CD8-positive, alpha-beta memory T cell (primary cell): ENCODE measurements at regions not wholly inside any gene's neighbourhood (a gene's known extent, or its start where the extent isn't known, plus 50 kb on each side); places are given as distances from the start of the nearest gene placed in this dataset.
"Not testable (repeated sequence)": the region's sequence is repeated elsewhere in the genome, so short reads cannot be mapped to it uniquely, and the experiment has no call there.

Experiments
- CTCF ChIA-PET: fragments of 350-600 bp; sonication (Branson Sonifier 250); formaldehyde crosslinking; loops from one replicate; lab custom pipeline; 2021; ENCODE audit warnings: antibody characterized with exemption; lab: Charles Lee
- POLR2A ChIA-PET: fragments of 350-600 bp; sonication (Branson Sonifier 250); formaldehyde crosslinking; loops from one replicate; lab custom pipeline; 2021; ENCODE audit warnings: antibody characterized with exemption; lab: Charles Lee
- DNase-seq, 5 donors: peaks; one replicate each; pipeline versions ENCODE4 v3.0.0 to v3.0.0-alpha.2; 2020 to 2022; ENCODE audit warnings: mixed read lengths in 1 of 5
- H3K27ac ChIP-seq: one replicate; pipeline ENCODE4 v1.7.0; 2013; ENCODE audit warnings: low read depth, mild to moderate bottlenecking, low read length, moderate library complexity
- H3K27me3 ChIP-seq: 2 replicates; pipeline ENCODE4 v1.7.0; 2013; ENCODE audit warnings: low read length, mild to moderate bottlenecking; ENCODE audit not compliant: insufficient read depth, poor library complexity, severe bottlenecking
- H3K36me3 ChIP-seq: 2 replicates; pipeline ENCODE4 v1.7.0; 2013; ENCODE audit warnings: mild to moderate bottlenecking, low read length, moderate library complexity; ENCODE audit not compliant: insufficient read depth
- H3K4me1 ChIP-seq: 2 replicates; pipeline ENCODE4 v1.7.0; 2013; ENCODE audit warnings: mild to moderate bottlenecking, low read length, moderate library complexity; ENCODE audit not compliant: insufficient read depth
- H3K4me3 ChIP-seq: 2 replicates; pipeline ENCODE4 v1.7.0; 2013; ENCODE audit warnings: mild to moderate bottlenecking, low read length
- H3K9me3 ChIP-seq: 2 replicates; pipeline ENCODE4 v1.7.0; 2013; ENCODE audit warnings: mild to moderate bottlenecking, low read length
- H3K27ac Mint-ChIP-seq, 8 donors: one replicate each; pipeline ENCODE4 v1.8.0; 2020 to 2021; ENCODE audit warnings: mixed read lengths in 8 of 8, mild to moderate bottlenecking in 6 of 8, inconsistent platforms in 3 of 8, moderate library complexity in 3 of 8
- H3K27me3 Mint-ChIP-seq, 2 donors: one replicate each; pipeline ENCODE4 v1.8.0; 2020 to 2021; ENCODE audit warnings: mixed read lengths in 2 of 2, mild to moderate bottlenecking in 1 of 2, moderate library complexity in 1 of 2
- H3K36me3 Mint-ChIP-seq, 3 donors: one replicate each; pipeline ENCODE4 v1.8.0; 2020 to 2021; ENCODE audit warnings: mixed read lengths in 3 of 3, inconsistent platforms in 1 of 3, mild to moderate bottlenecking in 1 of 3
- H3K4me1 Mint-ChIP-seq, 3 donors: one replicate each; pipeline ENCODE4 v1.8.0; 2020 to 2021; ENCODE audit warnings: mixed read lengths in 3 of 3, inconsistent platforms in 1 of 3, mild to moderate bottlenecking in 1 of 3
- H3K4me3 Mint-ChIP-seq, 7 donors: one replicate each; pipeline ENCODE4 v1.8.0; 2020 to 2021; ENCODE audit warnings: mixed read lengths in 7 of 7, mild to moderate bottlenecking in 6 of 7, moderate library complexity in 4 of 7, inconsistent platforms in 2 of 7
- H3K9me3 Mint-ChIP-seq, 5 donors: one replicate each; pipeline ENCODE4 v1.8.0; 2020 to 2022; ENCODE audit warnings: mixed read lengths in 5 of 5, mild to moderate bottlenecking in 3 of 5, moderate library complexity in 2 of 5, inconsistent platforms in 1 of 5

- H3K27me3 ChIP-seq = no peaks in the 10 kb centered on the region
- no peaks in the 10 kb centered on the region for H3K9me3 ChIP-seq
- H3K4me3 Mint-ChIP-seq = no peak overlapping the region
- CTCF ChIA-PET = no interaction called here
- H3K9me3 Mint-ChIP-seq = no peaks in the 10 kb centered on the region
- H3K36me3 ChIP-seq = no peaks in the 10 kb centered on the region
- no peak overlapping the region for H3K4me3 ChIP-seq
- POLR2A ChIA-PET = no interaction called here
- no peaks in the 10 kb centered on the region for H3K36me3 Mint-ChIP-seq
- H3K4me1 ChIP-seq = no peaks in the 10 kb centered on the region
- no peak overlapping the region for H3K27ac ChIP-seq
- no peak for DNase-seq
- H3K4me1 Mint-ChIP-seq = no peaks in the 10 kb centered on the region
- peak overlapping the region in 2 of 8 donors; percentile 44 to 85 for H3K27ac Mint-ChIP-seq
- H3K27me3 Mint-ChIP-seq = peaks cover 0 to 16% of the 10 kb centered on the region in 2 donors
Observed at GRCh38 chr13:44734201-44734707, 158.1 kb upstream of the TSC22D1 start.

GRCh38 chr13:44732503-44733098, 156.5 kb upstream of the TSC22D1 start:
- no peaks in the 10 kb centered on the region for H3K4me1 ChIP-seq
- no peaks in the 10 kb centered on the region for H3K4me1 Mint-ChIP-seq
- ChIA-PET CTCF (no interaction called here), POLR2A (no interaction called here)
- H3K4me3 Mint-ChIP-seq = no peak overlapping the region
- H3K27me3 ChIP-seq = no peaks in the 10 kb centered on the region
- no peaks in the 10 kb centered on the region for H3K36me3 Mint-ChIP-seq
- H3K4me3 ChIP-seq = no peak overlapping the region
- H3K27me3 Mint-ChIP-seq = peaks cover 2 to 13% of the 10 kb centered on the region in 2 donors
- DNase-seq = no peak
- H3K9me3 Mint-ChIP-seq = no peaks in the 10 kb centered on the region
- no peak overlapping the region for H3K27ac ChIP-seq
- H3K9me3 ChIP-seq = no peaks in the 10 kb centered on the region
- H3K27ac Mint-ChIP-seq = no peak overlapping the region
- no peaks in the 10 kb centered on the region for H3K36me3 ChIP-seq

- POLR2A ChIA-PET = no interaction called here
Observed at GRCh38 chr13:44730851-44731250, 154.7 kb upstream of the TSC22D1 start.

GRCh38 chr13:44730099-44730498, 154.0 kb upstream of the TSC22D1 start:
- DNase-seq = no peak
- Mint-ChIP-seq H3K4me3 (no peak overlapping the region), H3K27ac (no peak overlapping the region), H3K9me3 (no peaks in the 10 kb centered on the region), H3K36me3 (no peaks in the 10 kb centered on the region), H3K27me3 (peaks cover 2 to 13% of the 10 kb centered on the region in 2 donors), H3K4me1 (no peaks in the 10 kb centered on the region)
- Histone ChIP-seq H3K9me3 (no peaks in the 10 kb centered on the region), H3K27ac (no peak overlapping the region), H3K36me3 (no peaks in the 10 kb centered on the region), H3K27me3 (no peaks in the 10 kb centered on the region), H3K4me3 (no peak overlapping the region), H3K4me1 (no peaks in the 10 kb centered on the region)
- POLR2A ChIA-PET = no interaction called here
- CTCF ChIA-PET = interaction anchor here (1.2 kb wide), 1 partner anchor 9 kb away, joined by 3 read pairs; no protein-coding TSS in a partner anchor

More at GRCh38 chr13:44730851-44731250, 154.7 kb upstream of the TSC22D1 start:
- H3K27ac ChIP-seq = no peak overlapping the region
- no peaks in the 10 kb centered on the region for H3K36me3 Mint-ChIP-seq
- H3K4me1 ChIP-seq = no peaks in the 10 kb centered on the region
- H3K27ac Mint-ChIP-seq = no peak overlapping the region
- H3K4me1 Mint-ChIP-seq = no peaks in the 10 kb centered on the region
- H3K36me3 ChIP-seq = no peaks in the 10 kb centered on the region
- H3K9me3 Mint-ChIP-seq = no peaks in the 10 kb centered on the region
- CTCF ChIA-PET = interaction anchor here (1.2 kb wide), 1 partner anchor 8 kb away, joined by 3 read pairs; no protein-coding TSS in a partner anchor
- no peak overlapping the region for H3K4me3 Mint-ChIP-seq
- peaks cover 2 to 13% of the 10 kb centered on the region in 2 donors for H3K27me3 Mint-ChIP-seq
- no peak for DNase-seq
- no peaks in the 10 kb centered on the region for H3K9me3 ChIP-seq
- H3K4me3 ChIP-seq = no peak overlapping the region
- no peaks in the 10 kb centered on the region for H3K27me3 ChIP-seq

- H3K9me3 ChIP-seq, H3K27ac Mint-ChIP-seq, H3K4me1 ChIP-seq, H3K27ac ChIP-seq, H3K4me1 Mint-ChIP-seq, H3K9me3 Mint-ChIP-seq, H3K4me3 Mint-ChIP-seq, H3K36me3 ChIP-seq, CTCF ChIA-PET, H3K36me3 Mint-ChIP-seq, DNase-seq, H3K4me3 ChIP-seq, H3K27me3 Mint-ChIP-seq, H3K27me3 ChIP-seq, POLR2A ChIA-PET: not testable (repeated sequence)
Observed at GRCh38 chr13:44727591-44727990, 151.5 kb upstream of the TSC22D1 start.

- H3K36me3 Mint-ChIP-seq = no peaks in the 10 kb centered on the region
- H3K27me3 Mint-ChIP-seq = peaks cover 3 to 4% of the 10 kb centered on the region in 2 donors
- Histone ChIP-seq H3K4me3 (no peak overlapping the region), H3K27ac (no peak overlapping the region), H3K9me3 (no peaks in the 10 kb centered on the region), H3K36me3 (no peaks in the 10 kb centered on the region), H3K27me3 (no peaks in the 10 kb centered on the region), H3K4me1 (no peaks in the 10 kb centered on the region)
- H3K4me3 Mint-ChIP-seq = no peak overlapping the region
- CTCF ChIA-PET = interaction anchor here (1.5 kb wide), 1 partner anchor 9 kb away, joined by 4 read pairs; no protein-coding TSS in a partner anchor
- DNase-seq = no peak
- H3K27ac Mint-ChIP-seq = no peak overlapping the region
- POLR2A ChIA-PET = no interaction called here
- H3K9me3 Mint-ChIP-seq = no peaks in the 10 kb centered on the region
- H3K4me1 Mint-ChIP-seq = no peaks in the 10 kb centered on the region
Observed at GRCh38 chr13:44726778-44727177, 150.6 kb upstream of the TSC22D1 start.

- H3K27me3 Mint-ChIP-seq = peaks cover 3 to 4% of the 10 kb centered on the region in 2 donors
- H3K4me1 Mint-ChIP-seq = no peaks in the 10 kb centered on the region
- Histone ChIP-seq H3K36me3 (no peaks in the 10 kb centered on the region), H3K4me1 (no peaks in the 10 kb centered on the region), H3K4me3 (no peak overlapping the region), H3K9me3 (no peaks in the 10 kb centered on the region), H3K27me3 (no peaks in the 10 kb centered on the region), H3K27ac (no peak overlapping the region)
- DNase-seq = no peak
- CTCF ChIA-PET = interaction anchor here (1.5 kb wide), 1 partner anchor 9 kb away, joined by 4 read pairs; no protein-coding TSS in a partner anchor
- H3K9me3 Mint-ChIP-seq = no peaks in the 10 kb centered on the region
- no peak overlapping the region for H3K4me3 Mint-ChIP-seq
- POLR2A ChIA-PET = no interaction called here
- no peak overlapping the region for H3K27ac Mint-ChIP-seq
- no peaks in the 10 kb centered on the region for H3K36me3 Mint-ChIP-seq
Observed at GRCh38 chr13:44726214-44726613, 150.1 kb upstream of the TSC22D1 start.

- DNase-seq = no peak
- H3K4me3 ChIP-seq = no peak overlapping the region
- H3K36me3 ChIP-seq = no peaks in the 10 kb centered on the region
- Mint-ChIP-seq H3K9me3 (no peaks in the 10 kb centered on the region), H3K27me3 (peaks cover 2 to 7% of the 10 kb centered on the region in 2 donors), H3K4me1 (no peaks in the 10 kb centered on the region), H3K27ac (no peak overlapping the region), H3K36me3 (no peaks in the 10 kb centered on the region), H3K4me3 (no peak overlapping the region)
- H3K4me1 ChIP-seq = no peaks in the 10 kb centered on the region
- no peak overlapping the region for H3K27ac ChIP-seq
- POLR2A ChIA-PET = no interaction called here
- H3K27me3 ChIP-seq = no peaks in the 10 kb centered on the region
- H3K9me3 ChIP-seq = no peaks in the 10 kb centered on the region
- CTCF ChIA-PET = no interaction called here
Observed at GRCh38 chr13:44719857-44720671, 143.9 kb upstream of the TSC22D1 start.
